GM12878 (cell line): ENCODE measurements at regions not wholly inside any gene's neighbourhood (a gene's known extent, or its start where the extent isn't known, plus 50 kb on each side); places are given as distances from the start of the nearest gene placed in this dataset.
"Not testable (repeated sequence)": the region's sequence is repeated elsewhere in the genome, so short reads cannot be mapped to it uniquely, and the experiment has no call there.

Source experiments
- ATAC-seq: fragments of 200-7000 bp; cut with Tn5 transposase; 3 replicates; pipeline ENCODE4 v1.9.1; 2020; ENCODE audit warnings: mild to moderate bottlenecking, moderate library complexity
- BruUV-seq: library from RNA; stranded (reverse); fragments of 400-500 nt; replicated peaks from 2 replicates; lab custom pipeline; 2021; lab: Mats Ljungman, UMichigan
- CTCF ChIA-PET: fragments of 300-600 bp; sonication (Branson Sonifier 250); formaldehyde crosslinking; extraction: SDS; loops from one replicate; lab custom pipeline; 2021; ENCODE audit warnings: inconsistent platforms; lab: Yijun Ruan, JAX
- POLR2A ChIA-PET: fragments of 350-600 bp; formaldehyde crosslinking; extraction: SDS; loops from one replicate; lab custom pipeline; 2021; ENCODE audit warnings: inconsistent platforms; lab: Charles Lee
- RAD21 ChIA-PET: fragments of 300-600 bp; sonication (Branson Sonifier 250); formaldehyde crosslinking; loops from one replicate; lab custom pipeline; 2023; ENCODE audit warnings: antibody characterized with exemption; ENCODE audit not compliant: unreplicated experiment; lab: Charles Lee
- SMC1A ChIA-PET: fragments of 300-600 bp; sonication (Branson Sonifier 250); formaldehyde crosslinking; loops from one replicate; lab custom pipeline; 2023; ENCODE audit not compliant: unreplicated experiment, uncharacterized antibody; lab: Charles Lee
- DNase-seq: peaks from one replicate; pipeline ENCODE4 v3.0.0-alpha.2; 2011; ENCODE audit warnings: low read depth, low spot score
- FAIRE-seq: peaks from 3 replicates; lab custom pipeline; 2011; peaks lifted over from hg19 to GRCh38; lab: Jason Lieb, UNC
- H2AFZ ChIP-seq: 2 replicates; pipeline ENCODE4 v1.6.0; 2011; ENCODE audit warnings: low read depth, low read length, control low read depth; ENCODE audit not compliant: control insufficient read depth
- H3K27ac ChIP-seq: 2 replicates; pipeline ENCODE4 v1.5.1; 2011; ENCODE audit warnings: control low read depth; ENCODE audit not compliant: control insufficient read depth, insufficient read depth
- H3K27me3 ChIP-seq, 2 experiments: replicated peaks in 1 of 2; 2 replicates each; pipeline versions ENCODE4 v1.6.0 to v1.6.1; 2011; ENCODE audit warnings: low read length in 1 of 2; ENCODE audit not compliant: control insufficient read depth in 2 of 2, insufficient read depth in 2 of 2
- H3K36me3 ChIP-seq, 2 experiments: 2 replicates each; pipeline ENCODE4 v1.5.1; 2011; ENCODE audit warnings: low read length in 1 of 2; ENCODE audit not compliant: control insufficient read depth in 2 of 2, insufficient read depth in 2 of 2
- H3K4me1 ChIP-seq: 2 replicates; pipeline ENCODE4 v1.6.1; 2011; ENCODE audit warnings: mild to moderate bottlenecking, low read length, moderate library complexity, mixed read lengths; ENCODE audit not compliant: control insufficient read depth, insufficient read depth
- H3K4me2 ChIP-seq: 2 replicates; pipeline ENCODE4 v1.6.0; 2011; ENCODE audit warnings: control low read depth; ENCODE audit not compliant: control insufficient read depth, insufficient read depth
- H3K4me3 ChIP-seq: fragments of 200-600 bp; sonication (generic); 2 replicates; pipeline ENCODE4 v1.5.1; 2016
- H3K79me2 ChIP-seq: 2 replicates; pipeline ENCODE4 v1.6.0; 2011; ENCODE audit warnings: low read length; ENCODE audit not compliant: control insufficient read depth, insufficient read depth
- H3K9ac ChIP-seq: 2 replicates; pipeline ENCODE4 v1.8.0; 2011; ENCODE audit warnings: low read length, control low read depth, mixed read lengths; ENCODE audit not compliant: control insufficient read depth, insufficient read depth
- H3K9me3 ChIP-seq: replicated peaks from 3 replicates; pipeline ENCODE4 v1.5.1; 2011; ENCODE audit warnings: mild to moderate bottlenecking, low read length; ENCODE audit not compliant: control insufficient read depth, insufficient read depth
- H4K20me1 ChIP-seq: 2 replicates; pipeline ENCODE4 v1.6.0; 2011; ENCODE audit not compliant: control insufficient read depth, insufficient read depth
- CHD2 ChIP-seq: IDR thresholded peaks from 2 replicates; pipeline ENCODE4 v1.6.1; 2011; ENCODE audit warnings: low read depth, low read length, improper control_type of control experiment, borderline replicate concordance
- CREB1 ChIP-seq: IDR thresholded peaks from 2 replicates; pipeline ENCODE4 v1.6.1; 2012; ENCODE audit warnings: low read depth, mild to moderate bottlenecking, inconsistent platforms
- DPF2 ChIP-seq: fragments of 450-650 bp; IDR thresholded peaks from 2 replicates; pipeline ENCODE4 v1.6.1; 2017; ENCODE audit warnings: mild to moderate bottlenecking
- FOS ChIP-seq: IDR thresholded peaks from 3 replicates; pipeline ENCODE4 v1.6.1; 2011; ENCODE audit warnings: borderline replicate concordance; ENCODE audit not compliant: insufficient read length; ENCODE audit errors: extremely low read depth
- KDM1A ChIP-seq: fragments of 200-600 bp; sonication (generic); IDR thresholded peaks from 2 replicates; pipeline ENCODE4 v1.6.1; 2016; ENCODE audit warnings: borderline replicate concordance
- KLF5 ChIP-seq: fragments of 450-650 bp; IDR thresholded peaks from 2 replicates; pipeline ENCODE4 v1.6.1; 2014; ENCODE audit warnings: mild to moderate bottlenecking; ENCODE audit not compliant: partially characterized antibody
- PAX5 ChIP-seq: IDR thresholded peaks from 2 replicates; pipeline ENCODE4 v1.6.1; 2011; ENCODE audit warnings: low read depth, low read length, borderline replicate concordance
- RUNX3 ChIP-seq: IDR thresholded peaks from 2 replicates; pipeline ENCODE4 v1.6.1; 2012; ENCODE audit warnings: low read length, inconsistent platforms
- SMARCA5 ChIP-seq: fragments of 450-650 bp; IDR thresholded peaks from 2 replicates; pipeline ENCODE4 v1.6.1; 2017; ENCODE audit warnings: mild to moderate bottlenecking
- ZBED1 ChIP-seq: IDR thresholded peaks from 2 replicates; pipeline ENCODE4 v1.6.1; 2016; ENCODE audit warnings: borderline replicate concordance
- WGBS: methylation state at CpG from one replicate; pipeline ENCODE4 v1.1.6; 2016; ENCODE audit warnings: low lambda C conversion rate; ENCODE audit not compliant: insufficient replicate concordance, insufficient coverage; ENCODE audit errors: missing lambda C conversion rate; 5-methylcytosine and 5-hydroxymethylcytosine counted together
- in situ Hi-C: fragments of 300-500 bp; cut with MboI; formaldehyde crosslinking; loops from 9 replicates; pipeline ENCODE4 v1.14.3; 2018; ENCODE audit warnings: mixed read lengths
- intact Hi-C: fragments of 100-400 bp; cut with micrococcal nuclease; formaldehyde crosslinking; loops from one replicate; pipeline ENCODE4 v1.14.2; 2022; ENCODE audit not compliant: unreplicated experiment
- TF ChIP-seq, protein P1 (sequence below): fragments of 150-350 bp; IDR thresholded peaks from 2 replicates; pipeline ENCODE4 v1.6.1; 2014; ENCODE audit warnings: mild to moderate bottlenecking, low read depth, low read length
- TF ChIP-seq, protein P2 (sequence below): IDR thresholded peaks from 2 replicates; pipeline ENCODE4 v1.6.1; 2012; ENCODE audit warnings: improper control_type of control experiment, low read depth, low read length; ENCODE audit not compliant: insufficient replicate concordance
- TF ChIP-seq, protein P3 (sequence below): IDR thresholded peaks from 2 replicates; pipeline ENCODE4 v1.6.1; 2012; ENCODE audit warnings: low read length, inconsistent platforms

DNA sequence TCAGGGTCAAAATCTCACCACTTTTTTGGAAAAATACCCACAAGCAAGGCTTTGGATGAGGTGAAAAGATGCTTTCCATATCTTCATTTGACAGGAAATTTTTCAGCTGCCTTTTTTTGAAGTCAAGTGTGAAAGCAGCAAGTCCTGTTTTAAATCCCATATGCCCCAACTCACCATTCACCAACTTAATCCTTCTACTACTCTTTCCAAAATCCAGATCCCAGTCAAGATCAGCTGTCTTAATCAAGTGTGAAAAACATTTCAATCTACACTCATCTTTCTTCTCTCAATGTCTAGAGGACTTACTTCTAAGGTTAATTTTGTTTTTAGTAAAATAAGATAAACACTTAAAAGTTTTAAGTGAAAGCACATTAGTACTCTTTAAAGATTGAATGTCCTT, 128.4 kb upstream of the CEP126 start:
- no peak overlapping the region for H3K4me3 ChIP-seq
- RAD21 ChIA-PET, result no interaction called here
- DNase-seq, result no peak
- H3K36me3 ChIP-seq, result no peaks in the 10 kb centered on the region
- H3K4me1 ChIP-seq, result no peaks in the 10 kb centered on the region
- H2AFZ ChIP-seq, result no peak overlapping the region
- no peaks in the 10 kb centered on the region for H4K20me1 ChIP-seq
- POLR2A ChIA-PET, result no interaction called here
- no peak overlapping the region for H3K27ac ChIP-seq
- intact Hi-C loops, result no loop called here
- H3K79me2 ChIP-seq, result no peaks in the 10 kb centered on the region
- BruUV-seq, result no TSS peak
- H3K4me2 ChIP-seq, result no peak overlapping the region
- in situ Hi-C loops, result no loop called here
- H3K9me3 ChIP-seq, result no peaks in the 10 kb centered on the region
- H3K27me3 ChIP-seq, result no peaks in the 10 kb centered on the region
- TF ChIP-seq, protein P1, sequence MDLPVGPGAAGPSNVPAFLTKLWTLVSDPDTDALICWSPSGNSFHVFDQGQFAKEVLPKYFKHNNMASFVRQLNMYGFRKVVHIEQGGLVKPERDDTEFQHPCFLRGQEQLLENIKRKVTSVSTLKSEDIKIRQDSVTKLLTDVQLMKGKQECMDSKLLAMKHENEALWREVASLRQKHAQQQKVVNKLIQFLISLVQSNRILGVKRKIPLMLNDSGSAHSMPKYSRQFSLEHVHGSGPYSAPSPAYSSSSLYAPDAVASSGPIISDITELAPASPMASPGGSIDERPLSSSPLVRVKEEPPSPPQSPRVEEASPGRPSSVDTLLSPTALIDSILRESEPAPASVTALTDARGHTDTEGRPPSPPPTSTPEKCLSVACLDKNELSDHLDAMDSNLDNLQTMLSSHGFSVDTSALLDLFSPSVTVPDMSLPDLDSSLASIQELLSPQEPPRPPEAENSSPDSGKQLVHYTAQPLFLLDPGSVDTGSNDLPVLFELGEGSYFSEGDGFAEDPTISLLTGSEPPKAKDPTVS, result no peak
- no peak for TF ChIP-seq ZBED1
- TF ChIP-seq FOS, result no peak
- TF ChIP-seq, protein P2, sequence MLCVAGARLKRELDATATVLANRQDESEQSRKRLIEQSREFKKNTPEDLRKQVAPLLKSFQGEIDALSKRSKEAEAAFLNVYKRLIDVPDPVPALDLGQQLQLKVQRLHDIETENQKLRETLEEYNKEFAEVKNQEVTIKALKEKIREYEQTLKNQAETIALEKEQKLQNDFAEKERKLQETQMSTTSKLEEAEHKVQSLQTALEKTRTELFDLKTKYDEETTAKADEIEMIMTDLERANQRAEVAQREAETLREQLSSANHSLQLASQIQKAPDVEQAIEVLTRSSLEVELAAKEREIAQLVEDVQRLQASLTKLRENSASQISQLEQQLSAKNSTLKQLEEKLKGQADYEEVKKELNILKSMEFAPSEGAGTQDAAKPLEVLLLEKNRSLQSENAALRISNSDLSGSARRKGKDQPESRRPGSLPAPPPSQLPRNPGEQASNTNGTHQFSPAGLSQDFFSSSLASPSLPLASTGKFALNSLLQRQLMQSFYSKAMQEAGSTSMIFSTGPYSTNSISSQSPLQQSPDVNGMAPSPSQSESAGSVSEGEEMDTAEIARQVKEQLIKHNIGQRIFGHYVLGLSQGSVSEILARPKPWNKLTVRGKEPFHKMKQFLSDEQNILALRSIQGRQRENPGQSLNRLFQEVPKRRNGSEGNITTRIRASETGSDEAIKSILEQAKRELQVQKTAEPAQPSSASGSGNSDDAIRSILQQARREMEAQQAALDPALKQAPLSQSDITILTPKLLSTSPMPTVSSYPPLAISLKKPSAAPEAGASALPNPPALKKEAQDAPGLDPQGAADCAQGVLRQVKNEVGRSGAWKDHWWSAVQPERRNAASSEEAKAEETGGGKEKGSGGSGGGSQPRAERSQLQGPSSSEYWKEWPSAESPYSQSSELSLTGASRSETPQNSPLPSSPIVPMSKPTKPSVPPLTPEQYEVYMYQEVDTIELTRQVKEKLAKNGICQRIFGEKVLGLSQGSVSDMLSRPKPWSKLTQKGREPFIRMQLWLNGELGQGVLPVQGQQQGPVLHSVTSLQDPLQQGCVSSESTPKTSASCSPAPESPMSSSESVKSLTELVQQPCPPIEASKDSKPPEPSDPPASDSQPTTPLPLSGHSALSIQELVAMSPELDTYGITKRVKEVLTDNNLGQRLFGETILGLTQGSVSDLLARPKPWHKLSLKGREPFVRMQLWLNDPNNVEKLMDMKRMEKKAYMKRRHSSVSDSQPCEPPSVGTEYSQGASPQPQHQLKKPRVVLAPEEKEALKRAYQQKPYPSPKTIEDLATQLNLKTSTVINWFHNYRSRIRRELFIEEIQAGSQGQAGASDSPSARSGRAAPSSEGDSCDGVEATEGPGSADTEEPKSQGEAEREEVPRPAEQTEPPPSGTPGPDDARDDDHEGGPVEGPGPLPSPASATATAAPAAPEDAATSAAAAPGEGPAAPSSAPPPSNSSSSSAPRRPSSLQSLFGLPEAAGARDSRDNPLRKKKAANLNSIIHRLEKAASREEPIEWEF, result no peak
- no peak for TF ChIP-seq DPF2
- TF ChIP-seq KLF5, result no peak
- TF ChIP-seq SMARCA5, result no peak
- TF ChIP-seq CREB1, result no peak
- TF ChIP-seq PAX5, result no peak
- no peak for TF ChIP-seq RUNX3
- TF ChIP-seq, protein P3, sequence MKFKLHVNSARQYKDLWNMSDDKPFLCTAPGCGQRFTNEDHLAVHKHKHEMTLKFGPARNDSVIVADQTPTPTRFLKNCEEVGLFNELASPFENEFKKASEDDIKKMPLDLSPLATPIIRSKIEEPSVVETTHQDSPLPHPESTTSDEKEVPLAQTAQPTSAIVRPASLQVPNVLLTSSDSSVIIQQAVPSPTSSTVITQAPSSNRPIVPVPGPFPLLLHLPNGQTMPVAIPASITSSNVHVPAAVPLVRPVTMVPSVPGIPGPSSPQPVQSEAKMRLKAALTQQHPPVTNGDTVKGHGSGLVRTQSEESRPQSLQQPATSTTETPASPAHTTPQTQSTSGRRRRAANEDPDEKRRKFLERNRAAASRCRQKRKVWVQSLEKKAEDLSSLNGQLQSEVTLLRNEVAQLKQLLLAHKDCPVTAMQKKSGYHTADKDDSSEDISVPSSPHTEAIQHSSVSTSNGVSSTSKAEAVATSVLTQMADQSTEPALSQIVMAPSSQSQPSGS, result no peak
- no peak for TF ChIP-seq KDM1A
- no peak for TF ChIP-seq CHD2
- CTCF ChIA-PET, result no interaction called here
- FAIRE-seq, result no peak
- no peak overlapping the region for H3K9ac ChIP-seq
- ATAC-seq, result no peak
- SMC1A ChIA-PET, result no interaction called here

DNA sequence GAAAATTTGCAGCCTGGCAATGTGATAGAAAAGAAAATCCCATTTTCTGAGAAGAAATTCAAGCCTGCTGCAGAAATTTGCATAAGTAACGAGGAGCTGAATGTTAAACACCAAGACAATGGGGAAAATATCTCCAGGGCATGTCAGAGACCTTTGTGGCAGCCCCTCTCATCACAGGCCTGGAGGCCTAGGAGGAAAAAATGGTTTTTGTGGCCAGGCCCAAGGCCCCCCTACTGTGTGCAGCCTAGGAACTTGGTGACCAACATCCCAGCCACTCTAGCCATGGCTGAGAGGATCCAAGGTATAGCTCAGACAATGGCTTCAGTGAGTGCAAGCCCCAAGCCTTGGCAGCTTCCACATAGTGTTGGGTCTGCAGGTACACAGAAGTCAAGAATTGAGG, 135.6 kb upstream of the CEP126 start:
- ATAC-seq, H3K27me3 ChIP-seq, intact Hi-C loops, RAD21 ChIA-PET, H3K9me3 ChIP-seq, H3K36me3 ChIP-seq, H4K20me1 ChIP-seq, H3K4me2 ChIP-seq, FAIRE-seq, H3K9ac ChIP-seq, BruUV-seq, H3K4me1 ChIP-seq, H3K27ac ChIP-seq, CTCF ChIA-PET, POLR2A ChIA-PET, in situ Hi-C loops, DNase-seq, H3K4me3 ChIP-seq, H3K79me2 ChIP-seq, H2AFZ ChIP-seq: not testable (repeated sequence)
- WGBS, result 0% methylated on average over 1 of the region's 1 CpG
- SMC1A ChIA-PET, result interaction anchor here (0.6 kb wide), 1 partner anchor 392 kb away, joined by 3 read pairs; no protein-coding TSS in a partner anchor
